ENCODE measurements at regions not wholly inside any gene's neighbourhood (a gene's known extent, or its start where the extent isn't known, plus 50 kb on each side); places are given as distances from the start of the nearest gene placed in this dataset.

DNA sequence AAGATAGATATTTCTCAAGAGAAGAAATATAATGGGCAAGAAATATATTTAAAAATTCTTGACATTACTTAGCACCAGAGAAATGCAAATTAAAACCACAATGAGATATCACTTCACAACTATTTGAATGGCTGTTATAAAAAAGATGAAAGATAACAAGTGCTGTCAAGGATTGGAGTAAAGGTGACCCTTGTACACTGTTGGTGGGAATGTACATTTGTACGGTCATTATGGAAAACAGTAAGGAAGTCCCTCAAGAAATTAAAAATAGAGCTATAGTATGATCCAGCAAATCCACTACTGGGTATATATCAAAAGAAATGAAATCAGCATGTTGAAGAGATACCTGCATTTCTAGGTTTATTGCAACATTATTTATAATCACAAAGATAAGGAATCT, 326.4 kb downstream of the GBE1 start:
- TF ChIP-seq RAD21 (IDR thresholded peaks at IDR 0.05) (no peak), TAF1 (conservative IDR thresholded peaks at IDR 0.05) (no peak), FOXA1 (IDR thresholded peaks at IDR 0.05) (no peak), GABPA (IDR thresholded peaks at IDR 0.05 in 1 of 2, conservative IDR thresholded peaks at IDR 0.05 in 1 of 2) (no peak)
- TF ChIP-seq, protein P1, sequence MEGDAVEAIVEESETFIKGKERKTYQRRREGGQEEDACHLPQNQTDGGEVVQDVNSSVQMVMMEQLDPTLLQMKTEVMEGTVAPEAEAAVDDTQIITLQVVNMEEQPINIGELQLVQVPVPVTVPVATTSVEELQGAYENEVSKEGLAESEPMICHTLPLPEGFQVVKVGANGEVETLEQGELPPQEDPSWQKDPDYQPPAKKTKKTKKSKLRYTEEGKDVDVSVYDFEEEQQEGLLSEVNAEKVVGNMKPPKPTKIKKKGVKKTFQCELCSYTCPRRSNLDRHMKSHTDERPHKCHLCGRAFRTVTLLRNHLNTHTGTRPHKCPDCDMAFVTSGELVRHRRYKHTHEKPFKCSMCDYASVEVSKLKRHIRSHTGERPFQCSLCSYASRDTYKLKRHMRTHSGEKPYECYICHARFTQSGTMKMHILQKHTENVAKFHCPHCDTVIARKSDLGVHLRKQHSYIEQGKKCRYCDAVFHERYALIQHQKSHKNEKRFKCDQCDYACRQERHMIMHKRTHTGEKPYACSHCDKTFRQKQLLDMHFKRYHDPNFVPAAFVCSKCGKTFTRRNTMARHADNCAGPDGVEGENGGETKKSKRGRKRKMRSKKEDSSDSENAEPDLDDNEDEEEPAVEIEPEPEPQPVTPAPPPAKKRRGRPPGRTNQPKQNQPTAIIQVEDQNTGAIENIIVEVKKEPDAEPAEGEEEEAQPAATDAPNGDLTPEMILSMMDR (IDR thresholded peaks at IDR 0.05; ENCODE audit: low read depth, low read length, missing input control) = no peak
- TF ChIP-seq, protein P2, sequence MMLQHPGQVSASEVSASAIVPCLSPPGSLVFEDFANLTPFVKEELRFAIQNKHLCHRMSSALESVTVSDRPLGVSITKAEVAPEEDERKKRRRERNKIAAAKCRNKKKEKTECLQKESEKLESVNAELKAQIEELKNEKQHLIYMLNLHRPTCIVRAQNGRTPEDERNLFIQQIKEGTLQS (IDR thresholded peaks at IDR 0.05) = no peak
- TF ChIP-seq, protein P3, sequence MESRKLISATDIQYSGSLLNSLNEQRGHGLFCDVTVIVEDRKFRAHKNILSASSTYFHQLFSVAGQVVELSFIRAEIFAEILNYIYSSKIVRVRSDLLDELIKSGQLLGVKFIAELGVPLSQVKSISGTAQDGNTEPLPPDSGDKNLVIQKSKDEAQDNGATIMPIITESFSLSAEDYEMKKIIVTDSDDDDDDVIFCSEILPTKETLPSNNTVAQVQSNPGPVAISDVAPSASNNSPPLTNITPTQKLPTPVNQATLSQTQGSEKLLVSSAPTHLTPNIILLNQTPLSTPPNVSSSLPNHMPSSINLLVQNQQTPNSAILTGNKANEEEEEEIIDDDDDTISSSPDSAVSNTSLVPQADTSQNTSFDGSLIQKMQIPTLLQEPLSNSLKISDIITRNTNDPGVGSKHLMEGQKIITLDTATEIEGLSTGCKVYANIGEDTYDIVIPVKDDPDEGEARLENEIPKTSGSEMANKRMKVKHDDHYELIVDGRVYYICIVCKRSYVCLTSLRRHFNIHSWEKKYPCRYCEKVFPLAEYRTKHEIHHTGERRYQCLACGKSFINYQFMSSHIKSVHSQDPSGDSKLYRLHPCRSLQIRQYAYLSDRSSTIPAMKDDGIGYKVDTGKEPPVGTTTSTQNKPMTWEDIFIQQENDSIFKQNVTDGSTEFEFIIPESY (IDR thresholded peaks at IDR 0.05) = no peak
